Mammary epithelial cell (primary cell): ENCODE measurements at regions not wholly inside any gene's neighbourhood (a gene's known extent, or its start where the extent isn't known, plus 50 kb on each side); places are given as distances from the start of the nearest gene placed in this dataset.

Experiments
- EZH2 ChIP-seq: IDR thresholded peaks from 2 replicates; pipeline ENCODE4 v1.6.1; 2012; ENCODE audit warnings: low read length, inconsistent platforms, borderline replicate concordance
- TF ChIP-seq, protein P1 (sequence below), 2 donors: IDR thresholded peaks in 1 of 2; conservative IDR thresholded peaks in 1 of 2; 2 replicates each; pipeline ENCODE4 v1.5.1; 2011 to 2012; ENCODE audit warnings: inconsistent platforms in 2 of 2, low read length in 2 of 2, mild to moderate bottlenecking in 2 of 2, control low read depth in 1 of 2, low read depth in 1 of 2; ENCODE audit not compliant: insufficient read depth in 1 of 2; ENCODE audit errors: extremely low read depth in 1 of 2

- TF ChIP-seq, protein P1, sequence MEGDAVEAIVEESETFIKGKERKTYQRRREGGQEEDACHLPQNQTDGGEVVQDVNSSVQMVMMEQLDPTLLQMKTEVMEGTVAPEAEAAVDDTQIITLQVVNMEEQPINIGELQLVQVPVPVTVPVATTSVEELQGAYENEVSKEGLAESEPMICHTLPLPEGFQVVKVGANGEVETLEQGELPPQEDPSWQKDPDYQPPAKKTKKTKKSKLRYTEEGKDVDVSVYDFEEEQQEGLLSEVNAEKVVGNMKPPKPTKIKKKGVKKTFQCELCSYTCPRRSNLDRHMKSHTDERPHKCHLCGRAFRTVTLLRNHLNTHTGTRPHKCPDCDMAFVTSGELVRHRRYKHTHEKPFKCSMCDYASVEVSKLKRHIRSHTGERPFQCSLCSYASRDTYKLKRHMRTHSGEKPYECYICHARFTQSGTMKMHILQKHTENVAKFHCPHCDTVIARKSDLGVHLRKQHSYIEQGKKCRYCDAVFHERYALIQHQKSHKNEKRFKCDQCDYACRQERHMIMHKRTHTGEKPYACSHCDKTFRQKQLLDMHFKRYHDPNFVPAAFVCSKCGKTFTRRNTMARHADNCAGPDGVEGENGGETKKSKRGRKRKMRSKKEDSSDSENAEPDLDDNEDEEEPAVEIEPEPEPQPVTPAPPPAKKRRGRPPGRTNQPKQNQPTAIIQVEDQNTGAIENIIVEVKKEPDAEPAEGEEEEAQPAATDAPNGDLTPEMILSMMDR (conservative IDR thresholded peaks at IDR 0.05 in 1 of 2, IDR thresholded peaks at IDR 0.05 in 1 of 2; ENCODE audit: extremely low read depth in 1 of 2, insufficient read depth in 1 of 2, low read depth in 1 of 2, low read length in 2 of 2) = no peak
- no peak for TF ChIP-seq EZH2
Measured at GRCh38 chr6:119961450-119961849, 611.9 kb upstream of the MAN1A1 start.
